ENCODE measurements at regions not wholly inside any gene's neighbourhood (a gene's known extent, or its start where the extent isn't known, plus 50 kb on each side); places are given as distances from the start of the nearest gene placed in this dataset.

GRCh38 chr6:118740372-118740771 lies 89.0 kb upstream of the CEP85L start:
- no peak overlapping the region for H3K4me3 ChIP-seq (ENCODE audit: control insufficient read depth in 1 of 2, extremely low read depth in 1 of 2, low read length in 1 of 2)
- Mint-ChIP-seq H3K27ac (no peak overlapping the region), H3K36me3 (no peaks in the 10 kb centered on the region), H3K4me1 (peaks cover 12 to 20% (median 19%) of the 10 kb centered on the region in 3 donors), H3K27me3 (no peaks in the 10 kb centered on the region), H3K9me3 (no peaks in the 10 kb centered on the region), H3K4me3 (no peak overlapping the region)
- ATAC-seq (replicated peaks in 1 of 4) (no peak), DNase-seq (no peak)
- H3K4me1 ChIP-seq (ENCODE audit: control insufficient read depth in 1 of 2, extremely low read depth in 1 of 2, insufficient read depth in 2 of 2, low read length in 2 of 2), result peaks cover 0 to 2% of the 10 kb centered on the region in 2 experiments
- no CpG with 5 or more reads among the region's 3 CpGs for WGBS (ENCODE audit: insufficient coverage)
- no peaks in the 10 kb centered on the region for H3K27me3 ChIP-seq (replicated peaks in 1 of 2; ENCODE audit: control insufficient read depth in 2 of 2, extremely low read depth in 1 of 2, insufficient read depth in 2 of 2, low read length in 1 of 2)
- ChIA-PET POLR2A (interaction anchor here in 1 of 2 donors (0.7 to 0.8 kb wide), 2 partner anchors 82 to 460 kb away, joined by 4 to 5 read pairs; no protein-coding TSS in a partner anchor), CTCF (interaction anchor here (0.6 to 0.7 kb wide), 4 partner anchors 9 to 138 kb away, joined by 3 read pairs; no protein-coding TSS in a partner anchor)
- H3K36me3 ChIP-seq (ENCODE audit: control insufficient read depth in 2 of 2, extremely low read depth in 1 of 2, insufficient read depth in 1 of 2, low read length in 1 of 2), result no peaks in the 10 kb centered on the region
- no peak overlapping the region for H3K27ac ChIP-seq (ENCODE audit: low read length)
- H3K9me3 ChIP-seq, result no peaks in the 10 kb centered on the region

DNA sequence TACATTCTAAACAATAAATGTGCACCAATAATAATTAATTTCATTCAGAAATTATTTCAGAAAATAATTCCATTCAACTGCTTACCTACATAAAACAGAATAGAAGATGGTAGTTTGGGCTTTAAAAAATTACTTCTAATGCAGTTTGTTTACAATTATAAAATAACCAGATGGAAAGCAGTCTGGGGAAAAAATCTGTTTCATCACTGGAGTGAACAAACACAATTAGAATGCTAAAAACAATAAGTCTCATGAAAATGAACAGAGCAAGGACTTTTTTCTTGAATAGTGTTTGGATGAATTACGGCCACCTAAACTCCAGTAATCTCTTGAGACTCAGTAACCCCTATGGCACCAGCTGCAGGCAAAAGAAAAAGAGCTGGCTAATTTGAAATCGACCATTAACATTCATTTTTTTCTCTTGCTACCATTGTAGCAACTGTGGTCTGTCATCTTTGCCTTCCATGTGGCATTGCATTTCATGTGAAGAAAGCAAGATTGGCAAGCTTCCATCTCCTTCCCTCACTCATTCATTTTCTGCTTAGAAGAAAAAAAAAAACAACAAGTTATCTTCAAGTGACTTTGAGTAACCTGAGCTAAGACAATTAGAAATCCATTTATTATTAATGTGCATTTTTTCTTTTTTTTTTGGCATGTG lies 88.4 kb upstream of the CEP85L start:
- POLR2A ChIA-PET, result interaction anchor here (0.7 to 0.8 kb wide), 3 partner anchors 81 to 528 kb away, joined by 4 to 5 read pairs (median 5); no protein-coding TSS in a partner anchor
- Mint-ChIP-seq H3K4me1 (peaks cover 12 to 24% (median 24%) of the 10 kb centered on the region in 3 donors), H3K36me3 (no peaks in the 10 kb centered on the region), H3K27me3 (no peaks in the 10 kb centered on the region), H3K4me3 (no peak overlapping the region), H3K27ac (no peak overlapping the region), H3K9me3 (no peaks in the 10 kb centered on the region)
- CTCF ChIA-PET, result interaction anchor here in 1 of 2 donors (0.6 kb wide), 1 partner anchor 138 kb away, joined by 3 read pairs; no protein-coding TSS in a partner anchor
- H3K27ac ChIP-seq (ENCODE audit: low read length), result no peak overlapping the region
- no CpG with 5 or more reads among the region's 2 CpGs for WGBS (ENCODE audit: insufficient coverage)
- DNase-seq (no peak), ATAC-seq (replicated peaks in 1 of 4) (no peak)
- H3K4me3 ChIP-seq (ENCODE audit: control insufficient read depth in 1 of 2, extremely low read depth in 1 of 2, low read length in 1 of 2), result no peak overlapping the region
- H3K27me3 ChIP-seq (replicated peaks in 1 of 2; ENCODE audit: control insufficient read depth in 2 of 2, extremely low read depth in 1 of 2, insufficient read depth in 2 of 2, low read length in 1 of 2), result no peaks in the 10 kb centered on the region
- no peaks in the 10 kb centered on the region for H3K36me3 ChIP-seq (ENCODE audit: control insufficient read depth in 2 of 2, extremely low read depth in 1 of 2, insufficient read depth in 1 of 2, low read length in 1 of 2)
- H3K4me1 ChIP-seq (ENCODE audit: control insufficient read depth in 1 of 2, extremely low read depth in 1 of 2, insufficient read depth in 2 of 2, low read length in 2 of 2), result peaks cover 0 to 4% of the 10 kb centered on the region in 2 experiments
- H3K9me3 ChIP-seq, result no peaks in the 10 kb centered on the region

- Mint-ChIP-seq H3K4me1 (peaks cover 15 to 31% (median 26%) of the 10 kb centered on the region in 3 donors), H3K9me3 (no peaks in the 10 kb centered on the region), H3K27me3 (no peaks in the 10 kb centered on the region), H3K27ac (no peak overlapping the region), H3K36me3 (no peaks in the 10 kb centered on the region), H3K4me3 (no peak overlapping the region)
- no peaks in the 10 kb centered on the region for H3K9me3 ChIP-seq
- POLR2A ChIA-PET, result no interaction called here
- no peak overlapping the region for H3K4me3 ChIP-seq (ENCODE audit: control insufficient read depth in 1 of 2, extremely low read depth in 1 of 2, low read length in 1 of 2)
- no peak overlapping the region for H3K27ac ChIP-seq (ENCODE audit: low read length)
- no peaks in the 10 kb centered on the region for H3K27me3 ChIP-seq (replicated peaks in 1 of 2; ENCODE audit: control insufficient read depth in 2 of 2, extremely low read depth in 1 of 2, insufficient read depth in 2 of 2, low read length in 1 of 2)
- ATAC-seq (replicated peaks in 1 of 4), result no peak
- no peaks in the 10 kb centered on the region for H3K36me3 ChIP-seq (ENCODE audit: control insufficient read depth in 2 of 2, extremely low read depth in 1 of 2, insufficient read depth in 1 of 2, low read length in 1 of 2)
- DNase-seq, result no peak
- whole genome bisulfite sequencing (ENCODE audit: insufficient coverage), result 30% methylated on average over 1 of the region's 4 CpGs
- CTCF ChIA-PET, result interaction anchor here in 1 of 2 donors (0.6 to 0.7 kb wide), 2 partner anchors 12 to 35 kb away, joined by 4 to 5 read pairs; no protein-coding TSS in a partner anchor
- H3K4me1 ChIP-seq (ENCODE audit: control insufficient read depth in 1 of 2, extremely low read depth in 1 of 2, insufficient read depth in 2 of 2, low read length in 2 of 2), result peaks cover 0 to 4% of the 10 kb centered on the region in 2 experiments
Measured at GRCh38 chr6:118736440-118736839, 85.0 kb upstream of the CEP85L start.

GRCh38 chr6:118735320-118735719 lies 83.9 kb upstream of the CEP85L start:
- no peaks in the 10 kb centered on the region for H3K27me3 Mint-ChIP-seq
- no peak overlapping the region for H3K4me3 Mint-ChIP-seq
- DNase-seq (peak in 1 of 35 experiments; percentile 53), ATAC-seq (replicated peaks in 1 of 4) (peak in 2 of 4 experiments; percentile 42 to 45)
- POLR2A ChIA-PET, result no interaction called here
- CTCF ChIA-PET, result interaction anchor here in 1 of 2 donors (0.6 kb wide), 1 partner anchor 26 kb away, joined by 3 read pairs; no protein-coding TSS in a partner anchor
- no peak overlapping the region for H3K27ac Mint-ChIP-seq
- no peaks in the 10 kb centered on the region for H3K9me3 ChIP-seq
- peaks cover 14 to 31% (median 24%) of the 10 kb centered on the region in 3 donors for H3K4me1 Mint-ChIP-seq
- WGBS (ENCODE audit: insufficient coverage), result no CpG with 5 or more reads among the region's 2 CpGs
- H3K27me3 ChIP-seq (replicated peaks in 1 of 2; ENCODE audit: control insufficient read depth in 2 of 2, extremely low read depth in 1 of 2, insufficient read depth in 2 of 2, low read length in 1 of 2), result no peaks in the 10 kb centered on the region
- H3K36me3 Mint-ChIP-seq, result no peaks in the 10 kb centered on the region
- H3K4me3 ChIP-seq (ENCODE audit: control insufficient read depth in 1 of 2, extremely low read depth in 1 of 2, low read length in 1 of 2), result no peak overlapping the region
- peaks cover 0 to 4% of the 10 kb centered on the region in 2 experiments for H3K4me1 ChIP-seq (ENCODE audit: control insufficient read depth in 1 of 2, extremely low read depth in 1 of 2, insufficient read depth in 2 of 2, low read length in 2 of 2)
- no peaks in the 10 kb centered on the region for H3K36me3 ChIP-seq (ENCODE audit: control insufficient read depth in 2 of 2, extremely low read depth in 1 of 2, insufficient read depth in 1 of 2, low read length in 1 of 2)
- H3K27ac ChIP-seq (ENCODE audit: low read length), result no peak overlapping the region
- no peaks in the 10 kb centered on the region for H3K9me3 Mint-ChIP-seq

DNA sequence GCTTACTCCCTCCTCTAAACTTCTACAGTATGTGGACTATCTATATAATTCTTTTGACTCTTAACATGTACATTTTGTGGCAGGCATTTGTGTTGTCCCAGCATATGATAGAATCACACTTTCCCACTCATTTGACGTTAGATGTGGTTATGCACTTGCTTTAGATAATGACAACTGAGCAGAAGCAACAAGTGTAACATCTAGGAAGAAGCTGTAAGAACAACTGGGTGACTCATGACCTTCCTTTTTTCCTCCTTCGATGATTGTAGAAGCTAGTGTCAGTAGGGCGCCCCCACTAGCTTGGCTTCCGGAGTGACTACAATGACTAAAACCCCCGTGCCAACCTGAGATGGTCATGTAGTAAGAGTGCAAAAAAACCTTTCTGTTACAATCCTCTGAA lies 74.6 kb upstream of the CEP85L start:
- Histone ChIP-seq H3K4me3 (ENCODE audit: control insufficient read depth in 1 of 2, extremely low read depth in 1 of 2, low read length in 1 of 2) (no peak overlapping the region), H3K4me1 (ENCODE audit: control insufficient read depth in 1 of 2, extremely low read depth in 1 of 2, insufficient read depth in 2 of 2, low read length in 2 of 2) (peaks cover 12 to 18% of the 10 kb centered on the region in 2 experiments), H3K27me3 (replicated peaks in 1 of 2; ENCODE audit: control insufficient read depth in 2 of 2, extremely low read depth in 1 of 2, insufficient read depth in 2 of 2, low read length in 1 of 2) (no peaks in the 10 kb centered on the region), H3K9me3 (no peaks in the 10 kb centered on the region), H3K36me3 (ENCODE audit: control insufficient read depth in 2 of 2, extremely low read depth in 1 of 2, insufficient read depth in 1 of 2, low read length in 1 of 2) (no peaks in the 10 kb centered on the region), H3K27ac (ENCODE audit: low read length) (peak overlapping the region; percentile 34)
- DNase-seq, result peak; percentile 12 to 69 (median 48)
- POLR2A ChIA-PET, result interaction anchor here in 1 of 2 donors (1.0 kb wide), 1 partner anchor 19 kb away, joined by 3 read pairs; no protein-coding TSS in a partner anchor
- no peaks in the 10 kb centered on the region for H3K36me3 Mint-ChIP-seq
- CTCF ChIA-PET, result interaction anchor here (0.6 to 1.3 kb wide), 10 partner anchors 8 to 297 kb away, joined by 3 to 15 read pairs (median 4); partner anchors contain the start of gene CEP85L (in 1 of the 2)
- H3K4me1 Mint-ChIP-seq, result peaks cover 58 to 59% (median 59%) of the 10 kb centered on the region in 3 donors
- peak; percentile 89 to 93 (median 91) for ATAC-seq (replicated peaks in 1 of 4)
- H3K9me3 Mint-ChIP-seq, result no peaks in the 10 kb centered on the region
- WGBS (ENCODE audit: insufficient coverage), result no CpG with 5 or more reads among the region's 5 CpGs
- no peaks in the 10 kb centered on the region for H3K27me3 Mint-ChIP-seq
- peak overlapping the region; percentile 83 to 84 for H3K27ac Mint-ChIP-seq
- peak overlapping the region; percentile 2 to 65 (median 29) for H3K4me3 Mint-ChIP-seq

GRCh38 chr6:118724211-118724610 lies 72.8 kb upstream of the CEP85L start:
- Histone ChIP-seq H3K4me3 (ENCODE audit: control insufficient read depth in 1 of 2, extremely low read depth in 1 of 2, low read length in 1 of 2) (no peak overlapping the region), H3K36me3 (ENCODE audit: control insufficient read depth in 2 of 2, extremely low read depth in 1 of 2, insufficient read depth in 1 of 2, low read length in 1 of 2) (no peaks in the 10 kb centered on the region), H3K9me3 (no peaks in the 10 kb centered on the region), H3K4me1 (ENCODE audit: control insufficient read depth in 1 of 2, extremely low read depth in 1 of 2, insufficient read depth in 2 of 2, low read length in 2 of 2) (peaks cover 23 to 35% of the 10 kb centered on the region in 2 experiments), H3K27me3 (replicated peaks in 1 of 2; ENCODE audit: control insufficient read depth in 2 of 2, extremely low read depth in 1 of 2, insufficient read depth in 2 of 2, low read length in 1 of 2) (no peaks in the 10 kb centered on the region), H3K27ac (ENCODE audit: low read length) (no peak overlapping the region)
- Mint-ChIP-seq H3K4me3 (peak overlapping the region in 2 of 3 donors; percentile 50 to 65), H3K27ac (peak overlapping the region; percentile 44 to 72), H3K4me1 (peaks cover 76 to 77% (median 76%) of the 10 kb centered on the region in 3 donors), H3K27me3 (no peaks in the 10 kb centered on the region), H3K9me3 (no peaks in the 10 kb centered on the region), H3K36me3 (no peaks in the 10 kb centered on the region)
- DNase-seq (peak in 1 of 35 experiments; percentile 24), ATAC-seq (replicated peaks in 1 of 4) (peak in 1 of 4 experiments; percentile 38)
- CTCF ChIA-PET, result no interaction called here
- no CpG with 5 or more reads among the region's 3 CpGs for WGBS (ENCODE audit: insufficient coverage)
- POLR2A ChIA-PET, result no interaction called here
